ENCODE measurements at regions not wholly inside any gene's neighbourhood (a gene's known extent, or its start where the extent isn't known, plus 50 kb on each side); places are given as distances from the start of the nearest gene placed in this dataset.

- TF ChIP-seq RXRA (IDR thresholded peaks at IDR 0.05; ENCODE audit: insufficient read depth, low read depth, low read length) (no peak), USF2 (IDR thresholded peaks at IDR 0.05; ENCODE audit: low read length) (no peak), POLR2A (IDR thresholded peaks at IDR 0.05; ENCODE audit: control extremely low read depth in 1 of 2, low read depth in 2 of 2, low read length in 2 of 2) (no peak), CBX5 (IDR thresholded peaks at IDR 0.05; ENCODE audit: low read depth, low read length) (no peak), CBX8 (IDR thresholded peaks at IDR 0.05; ENCODE audit: borderline replicate concordance, low read depth, low read length) (no peak), FOSL1 (IDR thresholded peaks at IDR 0.05; ENCODE audit: insufficient read depth, low read depth, low read length) (no peak)
Measured at GRCh38 chr4:111722213-111722720, 423.0 kb upstream of the FAM241A start (continued).
